K562 (cell line): ENCODE measurements at regions not wholly inside any gene's neighbourhood (a gene's known extent, or its start where the extent isn't known, plus 50 kb on each side); places are given as distances from the start of the nearest gene placed in this dataset.

Experiments
- ATF1 ChIP-seq, 2 experiments: fragments of 450-650 bp in 1 of 2; IDR thresholded peaks; 2 replicates each; pipeline ENCODE4 v1.6.1; 2016; ENCODE audit warnings: missing compliant biosample characterization in 1 of 2, missing genetic modification characterization in 1 of 2
- ATF6 ChIP-seq: sonication (generic); formaldehyde crosslinking; IDR thresholded peaks from 2 replicates; pipeline ENCODE4 v1.4.0; 2020; ENCODE audit warnings: mild to moderate bottlenecking, missing genetic modification reagents
- CBFA2T2 ChIP-seq: fragments of 450-650 bp; conservative IDR thresholded peaks from 2 replicates; pipeline ENCODE4 v1.6.1; 2017; ENCODE audit warnings: mild to moderate bottlenecking
- CBFA2T3 ChIP-seq: fragments of 450-650 bp; IDR thresholded peaks from 2 replicates; pipeline ENCODE4 v1.6.1; 2017
- EP300 ChIP-seq: IDR thresholded peaks from 2 replicates; pipeline ENCODE4 v1.6.1; 2012; ENCODE audit warnings: low read length, improper control_type of control experiment
- FOSL1 ChIP-seq: fragments of 200-800 bp; sonication (Bioruptor generic); conservative IDR thresholded peaks from 2 replicates; pipeline ENCODE4 v1.6.1; 2016; ENCODE audit warnings: missing genetic modification characterization, missing compliant biosample characterization
- JUND ChIP-seq, 2 experiments: IDR thresholded peaks; 2 replicates in 1 of 2; 3 replicates in 1 of 2; pipeline ENCODE4 v1.6.1; 2011; ENCODE audit warnings: borderline replicate concordance in 2 of 2, low read depth in 2 of 2, low read length in 2 of 2, improper control_type of control experiment in 1 of 2, missing biosample characterization in 1 of 2, missing genetic modification characterization in 1 of 2, missing genetic modification reagents in 1 of 2
- KDM1A ChIP-seq, 2 experiments: fragments of 450-650 bp; IDR thresholded peaks; 2 replicates each; pipeline ENCODE4 v1.6.1; 2016; ENCODE audit warnings: mild to moderate bottlenecking in 2 of 2
- MIER1 ChIP-seq: fragments of 450-650 bp; IDR thresholded peaks from 2 replicates; pipeline ENCODE4 v1.6.1; 2016; ENCODE audit warnings: antibody characterized with exemption, mild to moderate bottlenecking, low read depth
- POLR2AphosphoS5 ChIP-seq: IDR thresholded peaks from 2 replicates; pipeline ENCODE4 v1.6.1; 2011; ENCODE audit warnings: mild to moderate bottlenecking, low read depth, low read length, moderate library complexity; ENCODE audit not compliant: control insufficient read depth, insufficient read depth
- SMAD4 ChIP-seq: fragments of 250-450 bp; sonication (Bioruptor Pico); conservative IDR thresholded peaks from 2 replicates; pipeline ENCODE4 v1.8.0; 2021; ENCODE audit warnings: inconsistent platforms, mild to moderate bottlenecking, moderate library complexity
- SMARCC2 ChIP-seq: fragments of 450-650 bp; IDR thresholded peaks from 2 replicates; pipeline ENCODE4 v1.6.1; 2017; ENCODE audit warnings: antibody characterized with exemption, moderate library complexity, mild to moderate bottlenecking, low read depth
- SREBF1 ChIP-seq: fragments of 150-350 bp; IDR thresholded peaks from 2 replicates; pipeline ENCODE4 v1.6.1; 2014; ENCODE audit warnings: antibody characterized with exemption, low read depth, low read length, borderline replicate concordance
- STAT5A ChIP-seq: IDR thresholded peaks from 2 replicates; pipeline ENCODE4 v1.6.1; 2012; ENCODE audit warnings: low read length, inconsistent platforms, borderline replicate concordance
- TAL1 ChIP-seq: fragments of 450-650 bp; IDR thresholded peaks from 2 replicates; pipeline ENCODE4 v1.6.1; 2016; ENCODE audit warnings: mild to moderate bottlenecking
- TBL1XR1 ChIP-seq, 2 experiments: IDR thresholded peaks; 2 replicates each; pipeline ENCODE4 v1.6.1; 2012; ENCODE audit warnings: improper control_type of control experiment in 2 of 2, low read length in 2 of 2, mild to moderate bottlenecking in 1 of 2
- TEAD4 ChIP-seq, 2 experiments: sonication (generic) in 1 of 2; formaldehyde crosslinking in 1 of 2; IDR thresholded peaks; 2 replicates each; pipeline versions ENCODE4 v1.6.1 to v1.8.0; 2012 to 2022; ENCODE audit warnings: borderline replicate concordance in 1 of 2, inconsistent platforms in 1 of 2, low read length in 1 of 2, mild to moderate bottlenecking in 1 of 2, missing genetic modification reagents in 1 of 2
- YBX1 ChIP-seq: fragments of 450-650 bp; IDR thresholded peaks from 2 replicates; pipeline ENCODE4 v1.7.1; 2016; ENCODE audit warnings: mild to moderate bottlenecking
- ZBTB17 ChIP-seq: fragments of 450-650 bp; formaldehyde crosslinking; IDR thresholded peaks from 2 replicates; pipeline ENCODE4 v1.4.0; 2020; ENCODE audit warnings: mild to moderate bottlenecking
- ZEB2 ChIP-seq: fragments of 450-650 bp; IDR thresholded peaks from 2 replicates; pipeline ENCODE4 v1.6.1; 2016
- TF ChIP-seq, protein P1 (sequence below), 2 experiments: IDR thresholded peaks; 2 replicates each; pipeline ENCODE4 v1.6.1; 2012; ENCODE audit warnings: improper control_type of control experiment in 2 of 2, low read depth in 2 of 2, low read length in 2 of 2, borderline replicate concordance in 1 of 2
- TF ChIP-seq, protein P2 (sequence below): fragments of 450-650 bp; formaldehyde crosslinking; IDR thresholded peaks from 2 replicates; pipeline ENCODE4 v1.4.0; 2022; ENCODE audit warnings: missing genetic modification characterization

- TF ChIP-seq, protein P1, sequence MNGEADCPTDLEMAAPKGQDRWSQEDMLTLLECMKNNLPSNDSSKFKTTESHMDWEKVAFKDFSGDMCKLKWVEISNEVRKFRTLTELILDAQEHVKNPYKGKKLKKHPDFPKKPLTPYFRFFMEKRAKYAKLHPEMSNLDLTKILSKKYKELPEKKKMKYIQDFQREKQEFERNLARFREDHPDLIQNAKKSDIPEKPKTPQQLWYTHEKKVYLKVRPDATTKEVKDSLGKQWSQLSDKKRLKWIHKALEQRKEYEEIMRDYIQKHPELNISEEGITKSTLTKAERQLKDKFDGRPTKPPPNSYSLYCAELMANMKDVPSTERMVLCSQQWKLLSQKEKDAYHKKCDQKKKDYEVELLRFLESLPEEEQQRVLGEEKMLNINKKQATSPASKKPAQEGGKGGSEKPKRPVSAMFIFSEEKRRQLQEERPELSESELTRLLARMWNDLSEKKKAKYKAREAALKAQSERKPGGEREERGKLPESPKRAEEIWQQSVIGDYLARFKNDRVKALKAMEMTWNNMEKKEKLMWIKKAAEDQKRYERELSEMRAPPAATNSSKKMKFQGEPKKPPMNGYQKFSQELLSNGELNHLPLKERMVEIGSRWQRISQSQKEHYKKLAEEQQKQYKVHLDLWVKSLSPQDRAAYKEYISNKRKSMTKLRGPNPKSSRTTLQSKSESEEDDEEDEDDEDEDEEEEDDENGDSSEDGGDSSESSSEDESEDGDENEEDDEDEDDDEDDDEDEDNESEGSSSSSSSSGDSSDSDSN (IDR thresholded peaks at IDR 0.05; ENCODE audit: borderline replicate concordance in 1 of 2, low read depth in 2 of 2, low read length in 2 of 2) = no peak
- TF ChIP-seq CBFA2T3 = peak; percentile 86
- TF ChIP-seq, protein P2, sequence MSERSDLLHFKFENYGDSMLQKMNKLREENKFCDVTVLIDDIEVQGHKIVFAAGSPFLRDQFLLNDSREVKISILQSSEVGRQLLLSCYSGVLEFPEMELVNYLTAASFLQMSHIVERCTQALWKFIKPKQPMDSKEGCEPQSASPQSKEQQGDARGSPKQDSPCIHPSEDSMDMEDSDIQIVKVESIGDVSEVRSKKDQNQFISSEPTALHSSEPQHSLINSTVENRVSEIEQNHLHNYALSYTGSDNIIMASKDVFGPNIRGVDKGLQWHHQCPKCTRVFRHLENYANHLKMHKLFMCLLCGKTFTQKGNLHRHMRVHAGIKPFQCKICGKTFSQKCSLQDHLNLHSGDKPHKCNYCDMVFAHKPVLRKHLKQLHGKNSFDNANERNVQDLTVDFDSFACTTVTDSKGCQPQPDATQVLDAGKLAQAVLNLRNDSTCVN (CRISPR knock-in tag) = no peak
- TF ChIP-seq POLR2AphosphoS5 = peak; percentile 44; the same call in 1 of the 2 replicates
- TF ChIP-seq ZEB2 = 0 out of 2 replicates have a peak, but pooled peaks have one; percentile 41
- TF ChIP-seq ATF1 (CRISPR knock-in tag; IDR thresholded peaks at IDR 0.05) = no peak
- no peak for TF ChIP-seq ATF1 (tag; IDR thresholded peaks at IDR 0.05)
- no peak for TF ChIP-seq ZBTB17 (CRISPR knock-in tag)
- TF ChIP-seq TEAD4 (IDR thresholded peaks at IDR 0.05; ENCODE audit: low read length) = peak; percentile 87
- TF ChIP-seq TEAD4 (CRISPR knock-in tag; IDR thresholded peaks at IDR 0.05; ENCODE audit: borderline replicate concordance) = no peak
- TF ChIP-seq YBX1 = no peak
- no peak; the same call in 1 of the 2 replicates for TF ChIP-seq SMARCC2
- peak; percentile 26; the same call in 1 of the 2 replicates for TF ChIP-seq STAT5A
- 0 out of 2 replicates have a peak, but pooled peaks have one; percentile 43 for TF ChIP-seq SMAD4 (CRISPR knock-in tag)
- 0 out of 2 replicates have a peak, but pooled peaks have one; percentile 22 for TF ChIP-seq FOSL1 (tag)
- TF ChIP-seq CBFA2T2 = peak; percentile 76
- 0 out of 2 replicates have a peak, but pooled peaks have one; percentile 16 for TF ChIP-seq JUND (IDR thresholded peaks at IDR 0.05; ENCODE audit: borderline replicate concordance, low read depth, low read length)
- TF ChIP-seq JUND (tag; IDR thresholded peaks at IDR 0.05; ENCODE audit: borderline replicate concordance, low read depth, low read length) = peak; percentile 42; the same call in 1 of the 3 replicates
- TF ChIP-seq SREBF1 = no peak
- peak; percentile 69 for TF ChIP-seq EP300
- TF ChIP-seq TAL1 = peak; percentile 70
- no peak for TF ChIP-seq KDM1A (IDR thresholded peaks at IDR 0.05)
- no peak for TF ChIP-seq MIER1
- TF ChIP-seq TBL1XR1 (IDR thresholded peaks at IDR 0.05; ENCODE audit: low read length in 2 of 2) = 0 out of 4 replicates have a peak, but pooled peaks of 1 of the 2 experiments have one; percentile 36
- TF ChIP-seq ATF6 (CRISPR knock-in tag) = no peak
Observed at GRCh38 chr12:68391937-68392336, 59.8 kb upstream of the MDM1 start (continued).
